ENCODE measurements at regions not wholly inside any gene's neighbourhood (a gene's known extent, or its start where the extent isn't known, plus 50 kb on each side); places are given as distances from the start of the nearest gene placed in this dataset.
"Not testable (repeated sequence)": the region's sequence is repeated elsewhere in the genome, so short reads cannot be mapped to it uniquely, and the experiment has no call there.

DNA sequence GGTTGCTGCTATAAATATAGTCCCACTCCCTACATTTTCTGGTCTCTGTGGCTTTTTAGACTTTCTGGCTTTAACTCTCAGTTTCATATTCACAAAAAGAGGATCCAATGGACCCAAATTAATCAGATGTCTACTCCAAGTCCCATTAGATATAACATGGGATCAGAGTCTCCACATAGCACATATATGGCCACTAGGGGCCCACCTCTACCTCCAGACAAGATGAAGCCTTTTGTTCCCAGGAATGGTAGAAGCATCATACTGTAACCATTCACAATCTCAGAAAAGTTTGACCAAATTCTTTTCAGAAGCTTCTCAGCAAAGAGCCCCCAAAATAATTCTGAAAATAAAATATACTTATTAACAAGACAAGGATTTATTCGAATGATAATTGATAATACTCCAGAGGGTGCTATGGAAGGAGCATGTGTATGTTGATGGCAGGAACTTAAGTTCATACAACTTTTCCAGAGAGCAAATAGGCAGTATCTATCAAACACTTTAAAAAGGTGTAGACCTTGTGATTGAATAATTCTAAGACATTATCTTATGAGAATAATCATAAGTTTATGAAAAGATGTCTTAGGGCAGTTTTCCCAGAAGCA lies 382.3 kb upstream of the CRIM1 start:
- FAIRE-seq: no peak
- WGBS, 3 donors: 8 to 27% (median 23%) methylated on average over 1 of the region's 1 CpG

DNA sequence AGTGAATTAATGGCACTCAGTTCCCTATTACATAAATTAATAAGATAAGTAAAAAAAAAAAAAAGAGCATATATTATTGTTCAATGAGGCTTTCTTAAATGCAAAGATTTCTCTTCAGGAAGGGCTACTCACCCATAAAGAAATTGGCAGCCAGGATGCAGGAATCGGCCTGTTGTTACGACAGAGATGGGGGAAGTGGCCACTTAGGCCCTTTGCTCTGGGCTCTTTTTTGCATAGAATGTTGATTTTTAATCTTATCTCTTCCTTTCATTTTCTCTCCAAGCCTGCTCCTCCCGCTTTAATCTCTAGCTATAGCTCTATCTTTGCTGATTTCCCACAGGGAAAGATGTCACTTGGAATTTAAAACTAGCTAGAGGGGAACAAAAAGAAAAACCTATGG lies 391.8 kb upstream of the CRIM1 start:
- peaks cover 0 to 10% of the 10 kb centered on the region in 2 donors for H3K9me3 ChIP-seq (ENCODE audit: control insufficient read depth in 2 of 2, insufficient read depth in 1 of 2, low read depth in 1 of 2, low read length in 1 of 2)
- H3K27ac ChIP-seq (ENCODE audit: low read depth in 1 of 3, low read length in 2 of 3): no peak overlapping the region
- FAIRE-seq (no peak), DNase-seq (no peak)
- no peaks in the 10 kb centered on the region for H3K36me3 ChIP-seq (ENCODE audit: control insufficient read depth in 3 of 3, insufficient read depth in 2 of 3, low read depth in 1 of 3, low read length in 3 of 3)
- WGBS, 3 donors: 50 to 59% (median 51%) methylated on average over 3 of the region's 3 CpGs
- no peaks in the 10 kb centered on the region for H3K4me1 ChIP-seq (ENCODE audit: control insufficient read depth in 3 of 3, insufficient read depth in 2 of 3, low read depth in 1 of 3, low read length in 2 of 3)
- H3K27me3 ChIP-seq (ENCODE audit: control insufficient read depth in 3 of 3, insufficient read depth in 3 of 3, low read length in 3 of 3): no peaks in the 10 kb centered on the region
- no peak overlapping the region for H3K4me3 ChIP-seq (ENCODE audit: low read depth in 1 of 3, low read length in 3 of 3)

More for the DNA sequence above, 382.3 kb upstream of the CRIM1 start:
- DNase-seq: peak; percentile 58 to 59
- Histone ChIP-seq H3K4me3 (ENCODE audit: low read depth in 1 of 3, low read length in 3 of 3) (no peak overlapping the region), H3K36me3 (ENCODE audit: control insufficient read depth in 3 of 3, insufficient read depth in 2 of 3, low read depth in 1 of 3, low read length in 3 of 3) (no peaks in the 10 kb centered on the region), H3K27me3 (ENCODE audit: control insufficient read depth in 3 of 3, insufficient read depth in 3 of 3, low read length in 3 of 3) (no peaks in the 10 kb centered on the region), H3K9me3 (ENCODE audit: control insufficient read depth in 2 of 2, insufficient read depth in 1 of 2, low read depth in 1 of 2, low read length in 1 of 2) (no peaks in the 10 kb centered on the region), H3K4me1 (ENCODE audit: control insufficient read depth in 3 of 3, insufficient read depth in 2 of 3, low read depth in 1 of 3, low read length in 2 of 3) (no peaks in the 10 kb centered on the region), H3K27ac (ENCODE audit: low read depth in 1 of 3, low read length in 2 of 3) (peak overlapping the region in 2 of 3 donors; percentile 5 to 46)

DNA sequence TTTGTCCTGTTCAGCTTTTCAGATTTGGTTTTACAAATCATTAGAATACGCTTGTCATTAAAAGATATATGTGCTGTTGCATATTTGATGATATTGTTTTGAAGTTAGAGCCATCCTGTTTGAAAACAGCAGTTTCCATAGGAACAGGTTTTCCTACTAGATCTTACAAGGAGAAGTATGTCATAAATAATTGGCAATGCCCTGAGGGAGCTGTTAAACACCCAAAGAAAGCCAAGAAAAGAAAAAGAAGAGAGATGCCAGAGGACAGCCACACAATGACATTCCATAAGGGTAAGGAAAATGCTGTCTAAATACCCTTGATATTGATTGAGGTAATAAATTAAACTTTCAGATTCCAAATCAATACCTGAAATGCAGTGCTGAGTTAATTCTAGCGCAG lies 392.2 kb upstream of the CRIM1 start:
- H3K9me3 ChIP-seq (ENCODE audit: control insufficient read depth in 2 of 2, insufficient read depth in 1 of 2, low read depth in 1 of 2, low read length in 1 of 2): peaks cover 0 to 10% of the 10 kb centered on the region in 2 donors
- FAIRE-seq (no peak), DNase-seq (no peak)
- H3K27ac ChIP-seq (ENCODE audit: low read depth in 1 of 3, low read length in 2 of 3): no peak overlapping the region
- H3K4me3 ChIP-seq (ENCODE audit: low read depth in 1 of 3, low read length in 3 of 3): no peak overlapping the region
- H3K27me3 ChIP-seq (ENCODE audit: control insufficient read depth in 3 of 3, insufficient read depth in 3 of 3, low read length in 3 of 3): no peaks in the 10 kb centered on the region
- H3K4me1 ChIP-seq (ENCODE audit: control insufficient read depth in 3 of 3, insufficient read depth in 2 of 3, low read depth in 1 of 3, low read length in 2 of 3): no peaks in the 10 kb centered on the region
- 85 to 89% (median 86%) methylated on average over 2 of the region's 2 CpGs for WGBS, 3 donors
- H3K36me3 ChIP-seq (ENCODE audit: control insufficient read depth in 3 of 3, insufficient read depth in 2 of 3, low read depth in 1 of 3, low read length in 3 of 3): no peaks in the 10 kb centered on the region

DNA sequence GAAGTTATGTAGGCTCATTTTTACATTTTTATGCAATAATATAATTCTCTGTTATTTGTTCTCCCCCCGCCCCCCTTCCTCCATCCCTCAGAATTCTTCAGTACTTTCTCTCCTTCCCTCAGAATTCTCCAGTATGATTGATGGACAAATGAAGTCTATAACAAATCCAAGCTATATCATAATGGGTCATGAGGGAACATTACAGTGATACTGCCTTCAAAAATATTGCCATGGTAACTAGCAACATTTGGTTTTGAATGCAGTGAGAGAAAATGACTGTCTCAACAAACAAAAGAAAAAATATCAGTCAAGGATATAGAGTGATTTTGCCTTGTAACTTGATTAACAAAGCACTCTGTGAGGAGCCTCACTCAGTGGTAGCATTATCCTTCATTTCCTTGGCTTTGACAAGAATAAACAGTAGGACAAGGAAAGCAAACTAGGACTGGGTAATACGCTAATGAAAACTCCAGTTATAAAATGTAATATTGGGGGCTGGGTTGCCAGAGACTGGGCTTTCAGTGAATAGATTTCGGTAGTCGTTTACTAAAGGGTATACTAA lies 392.9 kb upstream of the CRIM1 start:
- H3K4me3 ChIP-seq (ENCODE audit: low read depth in 1 of 3, low read length in 3 of 3): no peak overlapping the region
- H3K27ac ChIP-seq (ENCODE audit: low read depth in 1 of 3, low read length in 2 of 3): no peak overlapping the region
- no peak for FAIRE-seq
- WGBS, 3 donors: 87 to 91% (median 89%) methylated on average over 4 of the region's 4 CpGs
- H3K27me3 ChIP-seq (ENCODE audit: control insufficient read depth in 3 of 3, insufficient read depth in 3 of 3, low read length in 3 of 3): no peaks in the 10 kb centered on the region
- peaks cover 0 to 10% of the 10 kb centered on the region in 2 donors for H3K9me3 ChIP-seq (ENCODE audit: control insufficient read depth in 2 of 2, insufficient read depth in 1 of 2, low read depth in 1 of 2, low read length in 1 of 2)
- H3K4me1 ChIP-seq (ENCODE audit: control insufficient read depth in 3 of 3, insufficient read depth in 2 of 3, low read depth in 1 of 3, low read length in 2 of 3): no peaks in the 10 kb centered on the region
- no peaks in the 10 kb centered on the region for H3K36me3 ChIP-seq (ENCODE audit: control insufficient read depth in 3 of 3, insufficient read depth in 2 of 3, low read depth in 1 of 3, low read length in 3 of 3)
- DNase-seq: no peak

DNA sequence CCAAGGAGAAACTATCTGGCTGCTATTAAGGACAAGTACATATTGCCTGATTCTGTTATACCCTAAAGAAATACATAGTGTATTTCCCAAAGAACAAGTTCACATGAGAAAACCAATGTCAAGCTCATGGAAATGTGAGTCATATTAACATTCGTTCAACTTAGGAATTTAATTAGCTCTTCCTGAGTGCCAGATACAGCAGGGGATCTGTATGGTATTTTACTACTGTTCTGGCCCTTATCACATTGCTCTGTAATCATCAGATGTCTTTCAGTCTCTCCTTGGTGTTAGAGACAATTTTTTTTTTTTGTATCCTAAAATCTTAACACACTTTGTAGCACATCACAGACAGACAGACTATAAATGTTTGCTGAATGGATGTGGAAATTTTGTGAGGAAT lies 395.0 kb upstream of the CRIM1 start:
- Histone ChIP-seq H3K27ac (ENCODE audit: low read depth in 1 of 3, low read length in 2 of 3) (no peak overlapping the region), H3K4me3 (ENCODE audit: low read depth in 1 of 3, low read length in 3 of 3) (no peak overlapping the region), H3K4me1 (ENCODE audit: control insufficient read depth in 3 of 3, insufficient read depth in 2 of 3, low read depth in 1 of 3, low read length in 2 of 3) (no peaks in the 10 kb centered on the region), H3K27me3 (ENCODE audit: control insufficient read depth in 3 of 3, insufficient read depth in 3 of 3, low read length in 3 of 3) (no peaks in the 10 kb centered on the region), H3K36me3 (ENCODE audit: control insufficient read depth in 3 of 3, insufficient read depth in 2 of 3, low read depth in 1 of 3, low read length in 3 of 3) (no peaks in the 10 kb centered on the region), H3K9me3 (ENCODE audit: control insufficient read depth in 2 of 2, insufficient read depth in 1 of 2, low read depth in 1 of 2, low read length in 1 of 2) (peaks cover 0 to 10% of the 10 kb centered on the region in 2 donors)
- 72 to 89% (median 85%) methylated on average over 1 of the region's 1 CpG for WGBS, 3 donors
- DNase-seq (no peak), FAIRE-seq (no peak)

DNA sequence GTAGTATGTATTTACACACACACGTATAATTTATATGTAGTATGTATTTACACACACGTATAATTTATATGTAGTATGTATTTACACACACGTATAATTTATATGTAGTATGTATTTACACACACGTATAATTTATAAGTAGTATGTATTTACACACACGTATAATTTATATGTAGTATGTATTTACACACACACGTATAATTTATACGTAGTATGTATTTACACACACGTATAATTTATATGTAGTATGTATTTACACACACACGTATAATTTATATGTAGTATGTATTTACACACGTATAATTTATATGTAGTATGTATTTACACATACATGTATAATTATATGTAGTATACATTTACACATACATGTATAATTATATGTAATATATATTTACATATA lies 398.5 kb upstream of the CRIM1 start:
- not testable (repeated sequence) for H3K27ac ChIP-seq (ENCODE audit: low read depth in 1 of 3, low read length in 2 of 3); H3K36me3 ChIP-seq (ENCODE audit: control insufficient read depth in 3 of 3, insufficient read depth in 2 of 3, low read depth in 1 of 3, low read length in 3 of 3); H3K27me3 ChIP-seq (ENCODE audit: control insufficient read depth in 3 of 3, insufficient read depth in 3 of 3, low read length in 3 of 3); FAIRE-seq; H3K9me3 ChIP-seq (ENCODE audit: control insufficient read depth in 2 of 2, insufficient read depth in 1 of 2, low read depth in 1 of 2, low read length in 1 of 2); H3K4me1 ChIP-seq (ENCODE audit: control insufficient read depth in 3 of 3, insufficient read depth in 2 of 3, low read depth in 1 of 3, low read length in 2 of 3); DNase-seq; H3K4me3 ChIP-seq (ENCODE audit: low read depth in 1 of 3, low read length in 3 of 3)
- 96 to 97% (median 96%) methylated on average over 10 of the region's 10 CpGs for WGBS, 3 donors

DNA sequence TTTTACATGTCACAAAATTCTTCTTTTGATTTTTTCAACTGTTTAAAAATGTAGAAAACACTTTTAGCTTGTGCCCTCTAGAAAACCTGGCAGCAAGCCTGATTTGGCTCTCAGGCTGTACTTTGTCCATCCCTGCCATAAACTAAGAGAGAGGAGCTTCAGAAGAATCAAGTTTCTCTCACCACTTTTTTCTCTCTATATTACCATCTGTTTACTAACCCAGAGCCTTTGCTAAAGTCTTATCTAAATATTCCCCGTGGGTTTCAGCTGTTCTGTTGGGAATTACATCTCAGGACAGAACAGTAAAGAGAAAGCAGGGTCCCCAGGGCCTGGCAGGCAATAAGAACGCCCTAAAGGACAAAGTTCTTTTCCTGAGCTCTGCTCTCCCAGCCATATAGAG lies 409.1 kb upstream of the CRIM1 start:
- Histone ChIP-seq H3K27ac (ENCODE audit: low read depth in 1 of 3, low read length in 2 of 3) (peak overlapping the region in 2 of 3 donors; percentile 48 to 81), H3K4me1 (ENCODE audit: control insufficient read depth in 3 of 3, insufficient read depth in 2 of 3, low read depth in 1 of 3, low read length in 2 of 3) (peaks cover 0 to 12% (median 4%) of the 10 kb centered on the region in 3 donors), H3K27me3 (ENCODE audit: control insufficient read depth in 3 of 3, insufficient read depth in 3 of 3, low read length in 3 of 3) (no peaks in the 10 kb centered on the region), H3K36me3 (ENCODE audit: control insufficient read depth in 3 of 3, insufficient read depth in 2 of 3, low read depth in 1 of 3, low read length in 3 of 3) (no peaks in the 10 kb centered on the region), H3K9me3 (ENCODE audit: control insufficient read depth in 2 of 2, insufficient read depth in 1 of 2, low read depth in 1 of 2, low read length in 1 of 2) (no peaks in the 10 kb centered on the region), H3K4me3 (ENCODE audit: low read depth in 1 of 3, low read length in 3 of 3) (no peak overlapping the region)
- 2 to 33% (median 18%) methylated on average over 2 of the region's 2 CpGs for WGBS, 3 donors
- DNase-seq (peak; percentile 76 to 88), FAIRE-seq (no peak)

DNA sequence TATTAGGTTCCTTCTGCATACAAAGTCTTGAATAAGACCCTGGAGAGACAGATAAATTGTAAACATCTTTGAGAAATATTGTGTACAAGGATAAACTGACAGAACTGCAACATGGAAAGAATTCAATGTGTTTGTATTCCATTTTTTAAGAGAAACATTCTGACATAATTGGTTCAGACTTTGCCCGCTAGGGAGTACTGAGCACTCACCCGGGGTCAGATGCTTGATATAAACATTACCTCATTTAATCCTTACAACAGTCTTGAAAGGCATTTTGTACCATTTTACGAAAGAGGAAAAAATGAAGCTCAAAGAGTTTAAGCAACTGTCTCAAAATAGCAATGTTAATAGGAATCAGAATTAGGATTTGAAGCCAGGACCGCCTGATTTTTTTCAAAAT lies 416.7 kb upstream of the CRIM1 start:
- FAIRE-seq: no peak
- Histone ChIP-seq H3K36me3 (ENCODE audit: control insufficient read depth in 3 of 3, insufficient read depth in 2 of 3, low read depth in 1 of 3, low read length in 3 of 3) (no peaks in the 10 kb centered on the region), H3K27me3 (ENCODE audit: control insufficient read depth in 3 of 3, insufficient read depth in 3 of 3, low read length in 3 of 3) (no peaks in the 10 kb centered on the region), H3K27ac (ENCODE audit: low read depth in 1 of 3, low read length in 2 of 3) (no peak overlapping the region), H3K4me1 (ENCODE audit: control insufficient read depth in 3 of 3, insufficient read depth in 2 of 3, low read depth in 1 of 3, low read length in 2 of 3) (no peaks in the 10 kb centered on the region), H3K4me3 (ENCODE audit: low read depth in 1 of 3, low read length in 3 of 3) (no peak overlapping the region), H3K9me3 (ENCODE audit: control insufficient read depth in 2 of 2, insufficient read depth in 1 of 2, low read depth in 1 of 2, low read length in 1 of 2) (no peaks in the 10 kb centered on the region)
- 69 to 83% (median 69%) methylated on average over 4 of the region's 4 CpGs for WGBS, 3 donors
- DNase-seq: no peak

DNA sequence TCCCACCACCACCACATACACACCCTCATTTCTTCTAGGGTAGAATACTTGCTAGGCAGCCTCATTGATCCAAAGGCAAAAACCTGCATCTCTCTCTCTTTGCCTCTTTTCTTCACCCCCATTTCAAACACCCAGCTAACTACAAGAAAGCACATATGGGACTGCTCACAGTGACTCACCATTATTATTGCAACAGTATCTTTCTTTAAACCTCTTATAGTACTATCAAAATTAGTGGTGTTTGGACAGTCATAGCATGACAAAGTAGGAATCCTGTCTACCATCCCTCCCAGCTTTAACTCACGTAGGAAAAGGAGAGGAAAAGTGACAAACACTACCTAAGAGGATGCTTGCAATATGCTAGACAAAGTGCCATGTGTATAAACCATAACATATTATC lies 422.5 kb upstream of the CRIM1 start:
- 57 to 68% (median 67%) methylated on average over 1 of the region's 1 CpG for WGBS, 3 donors
- no peak overlapping the region for H3K27ac ChIP-seq (ENCODE audit: low read depth in 1 of 3, low read length in 2 of 3)
- H3K4me3 ChIP-seq (ENCODE audit: low read depth in 1 of 3, low read length in 3 of 3): no peak overlapping the region
- no peak for DNase-seq
- no peaks in the 10 kb centered on the region for H3K27me3 ChIP-seq (ENCODE audit: control insufficient read depth in 3 of 3, insufficient read depth in 3 of 3, low read length in 3 of 3)
- H3K9me3 ChIP-seq (ENCODE audit: control insufficient read depth in 2 of 2, insufficient read depth in 1 of 2, low read depth in 1 of 2, low read length in 1 of 2): no peaks in the 10 kb centered on the region
- H3K36me3 ChIP-seq (ENCODE audit: control insufficient read depth in 3 of 3, insufficient read depth in 2 of 3, low read depth in 1 of 3, low read length in 3 of 3): no peaks in the 10 kb centered on the region
- H3K4me1 ChIP-seq (ENCODE audit: control insufficient read depth in 3 of 3, insufficient read depth in 2 of 3, low read depth in 1 of 3, low read length in 2 of 3): no peaks in the 10 kb centered on the region
- no peak for FAIRE-seq

All from small intestine (tissue), 7 donors.